Tibial nerve (tissue), 4 donors: ENCODE measurements at regions not wholly inside any gene's neighbourhood (a gene's known extent, or its start where the extent isn't known, plus 50 kb on each side); places are given as distances from the start of the nearest gene placed in this dataset.

Experiments
- DNase-seq, 2 donors: peaks; one replicate each; pipeline ENCODE4 v3.0.0-alpha.2; 2019; ENCODE audit warnings: low spot score in 2 of 2
- H3K27ac ChIP-seq, 4 donors: fragments of 200-600 bp; sonication (generic) in 3 of 4; one replicate each; pipeline ENCODE4 v1.5.1; 2017 to 2019; ENCODE audit warnings: mild to moderate bottlenecking in 1 of 4
- H3K27me3 ChIP-seq, 2 donors: fragments of 200-600 bp; sonication (generic) in 1 of 2; one replicate each; pipeline versions ENCODE4 v1.5.1 to v1.6.0; 2017 to 2019
- H3K36me3 ChIP-seq, 3 donors: fragments of 200-600 bp; sonication (generic); one replicate each; pipeline ENCODE4 v1.5.1; 2018 to 2019
- H3K4me1 ChIP-seq, 4 donors: fragments of 200-600 bp; sonication (generic) in 3 of 4; one replicate each; pipeline ENCODE4 v1.5.1; 2017 to 2019
- H3K4me3 ChIP-seq, 4 donors: fragments of 200-600 bp; sonication (generic) in 3 of 4; one replicate each; pipeline ENCODE4 v1.5.1; 2017 to 2019; ENCODE audit warnings: mild to moderate bottlenecking in 1 of 4, moderate library complexity in 1 of 4
- H3K9me3 ChIP-seq, 4 donors: fragments of 200-600 bp; sonication (generic) in 3 of 4; one replicate each; pipeline ENCODE4 v1.5.1; 2017 to 2019
- CTCF ChIP-seq, 5 experiments: fragments of 200-600 bp in 3 of 5; fragments of 450-650 bp in 2 of 5; sonication (generic) in 3 of 5; IDR thresholded peaks; one replicate each; pipeline ENCODE4 v1.5.1; 2016 to 2019; ENCODE audit warnings: antibody characterized with exemption in 5 of 5, mild to moderate bottlenecking in 3 of 5, moderate library complexity in 2 of 5
- EP300 ChIP-seq, 2 donors: sonication (generic); formaldehyde crosslinking; IDR thresholded peaks; one replicate each; pipeline ENCODE4 v1.6.1; 2017; ENCODE audit warnings: antibody characterized with exemption in 2 of 2, mild to moderate bottlenecking in 1 of 2
- POLR2A ChIP-seq, 2 donors: fragments of 450-650 bp; IDR thresholded peaks; one replicate each; pipeline ENCODE4 v1.6.1; 2017; ENCODE audit warnings: antibody characterized with exemption in 2 of 2, mild to moderate bottlenecking in 2 of 2, moderate library complexity in 2 of 2
- WGBS, 2 donors: methylation state at CpG; one replicate each; pipeline ENCODE4 v1.1.5; 2018; 5-methylcytosine and 5-hydroxymethylcytosine counted together

GRCh38 chr6:98142839-98143238 is 691.5 kb upstream of the POU3F2 start:
- H3K27ac ChIP-seq: no peak overlapping the region
- 91 to 92% methylated on average over 6 of the region's 6 CpGs for WGBS, 2 donors
- H3K4me1 ChIP-seq: no peaks in the 10 kb centered on the region
- no peak for DNase-seq
- no peaks in the 10 kb centered on the region for H3K27me3 ChIP-seq
- no peaks in the 10 kb centered on the region for H3K36me3 ChIP-seq
- H3K4me3 ChIP-seq: no peak overlapping the region
- TF ChIP-seq POLR2A (IDR thresholded peaks at IDR 0.05) (no peak), EP300 (IDR thresholded peaks at IDR 0.05) (no peak), CTCF (IDR thresholded peaks at IDR 0.05) (no peak)
- peaks cover 0 to 10% (median 0%) of the 10 kb centered on the region in 4 donors for H3K9me3 ChIP-seq

- no peak for DNase-seq
- H3K4me3 ChIP-seq: no peak overlapping the region
- TF ChIP-seq POLR2A (IDR thresholded peaks at IDR 0.05) (no peak), CTCF (IDR thresholded peaks at IDR 0.05) (no peak), EP300 (IDR thresholded peaks at IDR 0.05) (no peak)
- H3K4me1 ChIP-seq: no peaks in the 10 kb centered on the region
- H3K9me3 ChIP-seq: peaks cover 0 to 15% (median 0%) of the 10 kb centered on the region in 4 donors
- WGBS, 2 donors: 55 to 67% methylated on average over 1 of the region's 1 CpG
- no peaks in the 10 kb centered on the region for H3K36me3 ChIP-seq
- H3K27ac ChIP-seq: no peak overlapping the region
- H3K27me3 ChIP-seq: no peaks in the 10 kb centered on the region
These were observed 687.7 kb upstream of the POU3F2 start for GRCh38 chr6:98146656-98147055.

GRCh38 chr6:98156580-98156979 is 677.8 kb upstream of the POU3F2 start:
- Histone ChIP-seq H3K4me1 (no peaks in the 10 kb centered on the region), H3K27ac (no peak overlapping the region), H3K4me3 (no peak overlapping the region), H3K9me3 (peaks cover 0 to 14% (median 1%) of the 10 kb centered on the region in 4 donors), H3K27me3 (no peaks in the 10 kb centered on the region), H3K36me3 (no peaks in the 10 kb centered on the region)
- no peak for DNase-seq
- TF ChIP-seq CTCF (IDR thresholded peaks at IDR 0.05) (no peak), EP300 (IDR thresholded peaks at IDR 0.05) (no peak), POLR2A (IDR thresholded peaks at IDR 0.05) (no peak)
- 62 to 86% methylated on average over 2 of the region's 2 CpGs for WGBS, 2 donors

GRCh38 chr6:98179606-98180005 is 654.8 kb upstream of the POU3F2 start:
- no peak for TF ChIP-seq EP300 (IDR thresholded peaks at IDR 0.05)
- no peak for TF ChIP-seq POLR2A (IDR thresholded peaks at IDR 0.05)
- no peak for TF ChIP-seq CTCF (IDR thresholded peaks at IDR 0.05)
- Histone ChIP-seq H3K36me3 (no peaks in the 10 kb centered on the region), H3K27ac (no peak overlapping the region), H3K27me3 (no peaks in the 10 kb centered on the region), H3K4me3 (no peak overlapping the region), H3K9me3 (peaks cover 0 to 6% (median 0%) of the 10 kb centered on the region in 4 donors), H3K4me1 (no peaks in the 10 kb centered on the region)
- DNase-seq: no peak
- WGBS, 2 donors: 94 to 98% methylated on average over 8 of the region's 8 CpGs

GRCh38 chr6:98200084-98200483 is 634.3 kb upstream of the POU3F2 start:
- 84 to 86% methylated on average over 3 of the region's 3 CpGs for WGBS, 2 donors

More at GRCh38 chr6:98200084-98200483, 634.3 kb upstream of the POU3F2 start:
- Histone ChIP-seq H3K36me3 (no peaks in the 10 kb centered on the region), H3K9me3 (no peaks in the 10 kb centered on the region), H3K27me3 (no peaks in the 10 kb centered on the region), H3K4me3 (no peak overlapping the region), H3K4me1 (no peaks in the 10 kb centered on the region), H3K27ac (no peak overlapping the region)
- no peak for DNase-seq
- no peak for TF ChIP-seq CTCF (IDR thresholded peaks at IDR 0.05)
- no peak for TF ChIP-seq POLR2A (IDR thresholded peaks at IDR 0.05)
- no peak for TF ChIP-seq EP300 (IDR thresholded peaks at IDR 0.05)
